ENCODE measurements at regions not wholly inside any gene's neighbourhood (a gene's known extent, or its start where the extent isn't known, plus 50 kb on each side); places are given as distances from the start of the nearest gene placed in this dataset.

GRCh38 chr9:135338546-135338945 lies 141.0 kb upstream of the PPP1R26 start:
- no peak for TF ChIP-seq CTCF (IDR thresholded peaks at IDR 0.05; ENCODE audit: low read depth, low read length)
- Histone ChIP-seq H3K36me3 (no peaks in the 10 kb centered on the region), H3K4me3 (ENCODE audit: low read depth, low read length) (no peak overlapping the region), H3K4me1 (peaks cover 7% of the 10 kb centered on the region), H3K27me3 (no peaks in the 10 kb centered on the region), H3K9me3 (no peaks in the 10 kb centered on the region; the same call in 1 of the 2 replicates)
- peak; percentile 2 for DNase-seq

GRCh38 chr9:135339378-135339973 lies 140.1 kb upstream of the PPP1R26 start:
- Histone ChIP-seq H3K27me3 (no peaks in the 10 kb centered on the region), H3K4me3 (ENCODE audit: low read depth, low read length) (no peak overlapping the region), H3K36me3 (no peaks in the 10 kb centered on the region), H3K9me3 (no peaks in the 10 kb centered on the region; the same call in 1 of the 2 replicates), H3K4me1 (peaks cover 10% of the 10 kb centered on the region)
- peak; percentile 5 for DNase-seq
- no peak for TF ChIP-seq CTCF (IDR thresholded peaks at IDR 0.05; ENCODE audit: low read depth, low read length)

- peak; percentile 5 for DNase-seq
- no peaks in the 10 kb centered on the region for H3K27me3 ChIP-seq
These were observed 139.4 kb upstream of the PPP1R26 start for GRCh38 chr9:135340143-135340655.

GRCh38 chr9:135340726-135341475 lies 138.7 kb upstream of the PPP1R26 start:
- TF ChIP-seq CTCF (IDR thresholded peaks at IDR 0.05; ENCODE audit: low read depth, low read length): no peak
- DNase-seq: peak; percentile 21
- Histone ChIP-seq H3K4me1 (peaks cover 10% of the 10 kb centered on the region), H3K4me3 (ENCODE audit: low read depth, low read length) (no peak overlapping the region), H3K36me3 (no peaks in the 10 kb centered on the region), H3K9me3 (no peaks in the 10 kb centered on the region; the same call in 1 of the 2 replicates), H3K27me3 (no peaks in the 10 kb centered on the region)

More at GRCh38 chr9:135340143-135340655, 139.4 kb upstream of the PPP1R26 start:
- H3K9me3 ChIP-seq: no peaks in the 10 kb centered on the region; the same call in 1 of the 2 replicates
- no peaks in the 10 kb centered on the region for H3K36me3 ChIP-seq
- H3K4me3 ChIP-seq (ENCODE audit: low read depth, low read length): no peak overlapping the region
- peaks cover 10% of the 10 kb centered on the region for H3K4me1 ChIP-seq
- TF ChIP-seq CTCF (IDR thresholded peaks at IDR 0.05; ENCODE audit: low read depth, low read length): no peak

GRCh38 chr9:135341612-135342169 lies 137.9 kb upstream of the PPP1R26 start:
- no peak for DNase-seq
- Histone ChIP-seq H3K36me3 (no peaks in the 10 kb centered on the region), H3K9me3 (no peaks in the 10 kb centered on the region; the same call in 1 of the 2 replicates), H3K27me3 (no peaks in the 10 kb centered on the region), H3K4me3 (ENCODE audit: low read depth, low read length) (no peak overlapping the region), H3K4me1 (peaks cover 10% of the 10 kb centered on the region)
- TF ChIP-seq CTCF (IDR thresholded peaks at IDR 0.05; ENCODE audit: low read depth, low read length): no peak

Measured in BE2C (cell line).